Fibroblast of peridontal ligament (primary cell): ENCODE measurements at regions not wholly inside any gene's neighbourhood (a gene's known extent, or its start where the extent isn't known, plus 50 kb on each side); places are given as distances from the start of the nearest gene placed in this dataset.
"Not testable (repeated sequence)": the region's sequence is repeated elsewhere in the genome, so short reads cannot be mapped to it uniquely, and the experiment has no call there.

Experiments used
- DNase-seq: peaks from one replicate; pipeline ENCODE4 v3.0.0-alpha.2; 2010; ENCODE audit errors: extremely low read depth

GRCh38 chr4:42284030-42284429 lies 113.3 kb upstream of the SHISA3 start:
- DNase-seq: no peak

DNA sequence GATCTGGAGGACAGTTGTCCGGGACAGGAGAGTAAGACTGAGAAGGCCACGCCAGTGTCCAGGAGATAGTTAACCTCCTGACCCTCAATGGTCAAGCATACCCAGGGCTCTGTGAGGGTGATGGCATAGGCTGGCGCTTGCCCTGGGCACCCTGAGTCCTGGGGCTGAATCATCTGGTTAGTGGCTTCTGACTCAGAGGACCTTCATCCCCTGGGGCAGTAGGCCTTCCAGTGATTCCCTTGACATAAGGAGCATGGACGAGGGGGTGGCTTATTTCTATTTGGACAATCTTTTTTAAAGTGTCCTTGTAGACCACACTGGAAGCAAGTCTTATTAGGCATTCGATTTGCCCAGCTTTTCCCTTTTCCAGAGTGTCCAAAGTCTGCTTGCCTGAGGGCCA lies 108.4 kb upstream of the SHISA3 start:
- not testable (repeated sequence) for DNase-seq

DNA sequence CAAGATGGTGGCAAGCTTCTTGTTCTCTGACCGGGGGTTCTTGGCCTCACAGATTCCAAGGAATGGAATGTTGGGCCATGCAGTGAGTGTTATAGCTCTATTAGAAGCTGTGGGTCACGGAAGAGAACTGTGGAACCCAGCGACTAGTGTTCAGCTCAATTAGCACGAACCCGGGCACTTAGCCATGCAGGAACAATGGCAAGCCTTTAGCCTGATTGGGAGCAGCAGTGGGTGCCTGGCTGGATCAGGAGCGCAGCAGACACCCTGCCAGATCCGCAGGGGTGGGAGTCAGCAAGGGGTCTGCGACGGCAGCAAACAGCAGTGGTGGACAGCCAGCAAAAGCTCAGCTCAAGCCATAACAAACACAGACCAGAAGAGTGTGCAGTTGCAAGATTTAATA lies 105.1 kb upstream of the SHISA3 start:
- not testable (repeated sequence) for DNase-seq

GRCh38 chr4:42293967-42294813 lies 103.1 kb upstream of the SHISA3 start:
- no peak for DNase-seq

DNA sequence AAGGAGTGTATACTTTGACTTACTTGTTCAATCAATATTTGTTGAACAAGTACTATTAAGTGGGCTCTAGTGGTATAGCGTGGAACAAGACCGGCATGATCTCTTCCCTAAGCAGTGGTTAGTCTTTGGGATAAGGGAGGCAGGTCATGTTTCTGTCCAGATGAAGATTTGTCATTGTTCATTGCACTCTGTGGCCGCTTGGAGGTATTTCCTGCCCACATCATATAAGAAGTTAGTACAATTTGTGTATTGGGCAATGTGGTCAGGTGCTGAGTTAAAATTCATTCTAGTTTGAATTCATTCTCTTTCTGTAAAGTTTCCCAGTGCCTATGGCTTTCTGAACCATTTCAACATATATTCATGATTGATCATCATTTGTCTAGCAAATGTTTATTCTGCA lies 101.1 kb upstream of the SHISA3 start:
- DNase-seq: no peak

GRCh38 chr4:42302348-42302747 lies 94.9 kb upstream of the SHISA3 start:
- DNase-seq: no peak

- DNase-seq: no peak
Measured at GRCh38 chr4:42306221-42307109, 90.8 kb upstream of the SHISA3 start.

GRCh38 chr4:42308247-42308646 lies 89.0 kb upstream of the SHISA3 start:
- no peak for DNase-seq

- no peak for DNase-seq
Measured at GRCh38 chr4:42309361-42310260, 87.7 kb upstream of the SHISA3 start.

GRCh38 chr4:42310358-42310757 lies 86.9 kb upstream of the SHISA3 start:
- no peak for DNase-seq

DNA sequence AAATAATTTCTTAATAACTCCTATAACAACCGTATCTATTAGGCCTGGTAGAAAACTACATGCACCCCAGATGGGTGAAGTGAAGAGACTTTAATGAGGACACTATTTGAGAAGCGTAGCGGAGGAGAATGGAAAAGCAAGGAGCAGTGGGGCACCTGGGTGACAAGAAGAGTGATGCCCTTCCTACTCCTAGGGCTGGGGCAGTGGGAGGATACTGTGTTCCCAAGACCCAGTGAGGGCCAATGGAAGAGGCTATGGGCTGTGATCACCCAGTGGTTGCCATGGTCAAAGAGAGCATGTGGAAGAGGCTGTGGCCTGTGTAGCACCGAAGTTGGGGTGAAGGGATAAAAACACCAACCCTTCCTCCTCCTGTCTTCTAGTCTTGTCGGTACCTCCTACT lies 86.5 kb upstream of the SHISA3 start:
- DNase-seq: no peak

- no peak for DNase-seq
Measured at GRCh38 chr4:42311591-42311990, 85.7 kb upstream of the SHISA3 start.

GRCh38 chr4:42313420-42313819 lies 83.9 kb upstream of the SHISA3 start:
- DNase-seq: not testable (repeated sequence)

DNA sequence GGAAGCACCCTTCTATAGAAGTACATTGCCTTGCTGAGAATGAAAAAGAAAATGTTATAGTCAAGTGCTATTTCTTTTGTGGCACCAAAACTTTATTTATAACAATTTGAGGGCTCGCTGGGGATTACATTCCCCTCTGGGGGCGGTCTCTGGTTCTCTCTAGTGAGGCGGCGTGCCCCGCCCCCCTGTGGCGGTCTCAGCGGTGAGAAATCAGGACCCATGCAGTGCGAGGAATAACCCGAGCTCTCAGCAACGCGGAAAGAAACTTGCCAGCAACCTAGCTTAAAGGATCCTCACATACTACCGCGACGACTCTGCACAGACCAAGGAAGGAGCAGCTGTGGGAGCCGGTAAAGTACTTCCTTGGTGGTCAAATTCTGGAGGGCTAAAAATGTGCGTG lies 83.4 kb upstream of the SHISA3 start:
- no peak for DNase-seq

GRCh38 chr4:42315231-42315630 lies 82.1 kb upstream of the SHISA3 start:
- DNase-seq: no peak

- no peak for DNase-seq
Measured at GRCh38 chr4:42320822-42321388, 76.4 kb upstream of the SHISA3 start.

GRCh38 chr4:42326040-42326439 lies 71.2 kb upstream of the SHISA3 start:
- DNase-seq: no peak

DNA sequence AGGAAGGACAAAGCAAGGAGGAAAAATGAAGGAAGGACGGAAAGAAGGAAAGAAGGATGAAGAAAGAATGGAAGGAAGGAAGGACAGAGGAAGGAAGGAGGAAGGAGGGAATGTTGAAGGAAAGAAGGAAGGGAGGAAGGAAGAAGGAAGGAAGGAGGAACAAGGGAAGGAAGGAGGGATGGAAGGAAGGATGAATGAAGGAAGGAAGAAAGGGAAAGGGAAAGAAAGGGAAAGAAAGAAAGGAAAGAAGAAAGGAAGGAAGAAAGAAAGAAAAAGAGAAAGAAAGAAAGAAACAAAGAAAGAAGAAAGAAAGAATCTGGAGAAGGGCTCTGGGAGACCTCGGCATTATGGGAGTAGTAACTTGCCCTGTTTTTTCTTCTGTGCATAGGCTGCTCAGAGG lies 70.8 kb upstream of the SHISA3 start:
- no peak for DNase-seq

- no peak for DNase-seq
Measured at GRCh38 chr4:42327323-42327722, 70.0 kb upstream of the SHISA3 start.

GRCh38 chr4:42328978-42329377 lies 68.3 kb upstream of the SHISA3 start:
- no peak for DNase-seq

DNA sequence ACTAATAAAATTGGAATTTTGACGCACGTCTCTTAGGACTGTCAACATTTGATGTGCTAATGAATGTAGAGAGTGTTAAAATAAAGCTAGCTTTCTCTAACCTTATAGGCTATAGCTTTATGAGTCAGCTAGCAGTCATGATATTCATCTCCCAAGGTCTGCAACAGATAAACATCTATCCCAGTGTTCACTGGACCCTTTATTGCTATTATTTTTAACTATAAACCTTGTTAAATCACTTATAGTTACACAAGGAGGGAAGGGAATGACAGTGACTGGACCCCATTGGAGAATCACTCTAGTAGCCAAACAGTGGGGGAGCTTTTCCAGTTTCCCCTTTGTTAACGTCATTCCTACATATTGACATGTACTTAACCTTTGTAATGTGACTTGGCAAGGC lies 67.9 kb upstream of the SHISA3 start:
- DNase-seq: no peak
